B cell (primary cell): ENCODE measurements at regions not wholly inside any gene's neighbourhood (a gene's known extent, or its start where the extent isn't known, plus 50 kb on each side); places are given as distances from the start of the nearest gene placed in this dataset.

Source experiments
- ATAC-seq: fragments of 200-7000 bp; cut with Tn5 transposase; one replicate; pipeline ENCODE4 v1.10.0; 2021; ENCODE audit warnings: low read depth, mild to moderate bottlenecking, moderate number of reproducible peaks, moderate library complexity
- CTCF ChIA-PET: fragments of 350-600 bp; sonication (Branson Sonifier 250); formaldehyde crosslinking; loops from one replicate; lab custom pipeline; 2021; ENCODE audit warnings: antibody characterized with exemption, inconsistent platforms; lab: Charles Lee
- POLR2A ChIA-PET: fragments of 350-600 bp; sonication (Branson Sonifier 250); formaldehyde crosslinking; loops from one replicate; lab custom pipeline; 2021; ENCODE audit warnings: antibody characterized with exemption; lab: Charles Lee
- DNase-seq: peaks from one replicate; pipeline ENCODE4 v3.0.0; 2013
- H2AFZ ChIP-seq: 2 replicates; pipeline ENCODE4 v1.6.1; 2012; ENCODE audit warnings: mild to moderate bottlenecking, low read depth, low read length; ENCODE audit not compliant: insufficient read depth, poor library complexity, severe bottlenecking
- H3K27ac ChIP-seq, 2 donors: 1 replicate in 1 of 2; 2 replicates in 1 of 2; pipeline ENCODE4 v1.5.1; 2012 to 2013; ENCODE audit warnings: low read length in 2 of 2, mild to moderate bottlenecking in 2 of 2, moderate library complexity in 1 of 2
- H3K27me3 ChIP-seq, 4 experiments: fragments of 200-600 bp in 1 of 4; sonication (generic) in 1 of 4; replicated peaks in 1 of 4; 1 replicate in 2 of 4; 2 replicates in 2 of 4; pipeline versions ENCODE4 v1.6.1 to v1.7.0; 2013 to 2016; ENCODE audit warnings: low read length in 3 of 4, mild to moderate bottlenecking in 2 of 4, mixed read lengths in 1 of 4, moderate library complexity in 1 of 4; ENCODE audit not compliant: insufficient read depth in 4 of 4, control insufficient read depth in 3 of 4; ENCODE audit errors: control extremely low read depth in 1 of 4
- H3K36me3 ChIP-seq, 2 experiments: replicated peaks in 1 of 2; 1 replicate in 1 of 2; 2 replicates in 1 of 2; pipeline versions ENCODE4 v1.6.1 to v1.7.1; 2013; ENCODE audit warnings: low read length in 1 of 2; ENCODE audit not compliant: insufficient read depth in 2 of 2, control insufficient read depth in 1 of 2; ENCODE audit errors: control extremely low read depth in 1 of 2, extremely low read depth in 1 of 2
- H3K4me1 ChIP-seq, 2 donors: fragments of 200-600 bp in 1 of 2; sonication (generic) in 1 of 2; 1 replicate in 1 of 2; 2 replicates in 1 of 2; pipeline versions ENCODE4 v1.5.1 to v1.6.1; 2013 to 2017; ENCODE audit warnings: low read length in 2 of 2; ENCODE audit not compliant: control insufficient read depth in 2 of 2, insufficient read depth in 2 of 2
- H3K4me2 ChIP-seq: replicated peaks from 2 replicates; pipeline ENCODE3; 2012; ENCODE audit warnings: mild to moderate bottlenecking, low read depth, low read length; ENCODE audit not compliant: poor library complexity, severe bottlenecking
- H3K4me3 ChIP-seq, 5 experiments: fragments of 200-600 bp in 1 of 5; sonication (generic) in 1 of 5; 1 replicate in 3 of 5; 2 replicates in 2 of 5; pipeline versions ENCODE4 v1.5.1 to v1.7.0; 2011 to 2016; ENCODE audit warnings: low read length in 4 of 5, mild to moderate bottlenecking in 4 of 5, low read depth in 2 of 5, control low read depth in 1 of 5, moderate library complexity in 1 of 5; ENCODE audit not compliant: insufficient read depth in 1 of 5; ENCODE audit errors: control extremely low read depth in 1 of 5, extremely low read depth in 1 of 5
- H3K79me2 ChIP-seq: fragments of 200-600 bp; sonication (generic); one replicate; pipeline ENCODE4 v1.6.0; 2016; ENCODE audit warnings: low read length; ENCODE audit not compliant: control insufficient read depth, insufficient read depth
- H3K9ac ChIP-seq: fragments of 200-600 bp; sonication (generic); 2 replicates; pipeline ENCODE4 v1.6.1; 2017; ENCODE audit warnings: mild to moderate bottlenecking, low read length, moderate library complexity
- H3K9me3 ChIP-seq, 3 donors: one replicate each; pipeline versions ENCODE4 v1.6.1 to v1.7.1; 2013; ENCODE audit warnings: low read length in 2 of 3; ENCODE audit not compliant: control insufficient read depth in 2 of 3, insufficient read depth in 1 of 3; ENCODE audit errors: control extremely low read depth in 1 of 3
- H4K20me1 ChIP-seq: 2 replicates; pipeline ENCODE4 v1.6.0; 2012; ENCODE audit warnings: mild to moderate bottlenecking, low read length; ENCODE audit not compliant: insufficient read depth, control insufficient read depth, poor library complexity, severe bottlenecking
- H3K27ac Mint-ChIP-seq: one replicate; pipeline ENCODE4 v1.8.0; 2021; ENCODE audit warnings: mixed read lengths
- H3K27me3 Mint-ChIP-seq: one replicate; pipeline ENCODE4 v1.8.0; 2021; ENCODE audit warnings: mixed read lengths
- H3K4me1 Mint-ChIP-seq: one replicate; pipeline ENCODE4 v1.8.0; 2021; ENCODE audit warnings: mixed read lengths
- H3K4me3 Mint-ChIP-seq: one replicate; pipeline ENCODE4 v1.8.0; 2021; ENCODE audit warnings: mixed read lengths
- H3K9me3 Mint-ChIP-seq: one replicate; pipeline ENCODE4 v1.8.0; 2022; ENCODE audit warnings: mixed read lengths; ENCODE audit not compliant: insufficient read depth
- CTCF ChIP-seq: fragments of 200-600 bp; IDR thresholded peaks from one replicate; pipeline ENCODE4 v1.8.0; 2022; ENCODE audit warnings: antibody characterized with exemption, mild to moderate bottlenecking
- EZH2 ChIP-seq: IDR thresholded peaks from 2 replicates; pipeline ENCODE4 v1.6.1; 2012; ENCODE audit warnings: borderline replicate concordance, low read depth, mild to moderate bottlenecking, moderate library complexity, low read length; ENCODE audit not compliant: insufficient read depth, poor library complexity, severe bottlenecking
- whole genome bisulfite sequencing: methylation state at CpG from one replicate; pipeline ENCODE4 v1.1.5; 2013; ENCODE audit warnings: missing lambda C conversion rate; ENCODE audit not compliant: insufficient coverage; 5-methylcytosine and 5-hydroxymethylcytosine counted together
- intact Hi-C: fragments of 100-400 bp; cut with micrococcal nuclease; formaldehyde crosslinking; loops from one replicate; pipeline ENCODE4 v1.10.0; 2022

GRCh38 chr9:88313364-88314220, 74.7 kb upstream of the SPIN1 start:
- ATAC-seq (no peak), DNase-seq (no peak)
- Histone ChIP-seq H3K27me3 (no peaks in the 10 kb centered on the region), H3K9me3 (no peaks in the 10 kb centered on the region), H3K27ac (no peak overlapping the region), H3K36me3 (no peaks in the 10 kb centered on the region), H3K4me2 (no peak overlapping the region), H3K79me2 (no peaks in the 10 kb centered on the region), H3K9ac (no peak overlapping the region), H3K4me3 (no peak overlapping the region), H3K4me1 (no peaks in the 10 kb centered on the region), H2AFZ (no peak overlapping the region), H4K20me1 (no peaks in the 10 kb centered on the region)
- intact Hi-C loops = no loop called here
- CTCF ChIA-PET = no interaction called here
- Mint-ChIP-seq H3K4me3 (no peak overlapping the region), H3K27me3 (peaks cover 7% of the 10 kb centered on the region), H3K27ac (no peak overlapping the region), H3K4me1 (no peaks in the 10 kb centered on the region), H3K9me3 (no peaks in the 10 kb centered on the region)
- WGBS = 100% methylated on average over 2 of the region's 15 CpGs
- POLR2A ChIA-PET = no interaction called here
- TF ChIP-seq CTCF = no peak
- TF ChIP-seq EZH2 = no peak

GRCh38 chr9:88312517-88313103, 75.6 kb upstream of the SPIN1 start:
- Histone ChIP-seq H3K9ac (no peak overlapping the region), H3K4me2 (no peak overlapping the region), H4K20me1 (no peaks in the 10 kb centered on the region), H3K4me1 (no peaks in the 10 kb centered on the region), H3K27ac (no peak overlapping the region), H3K4me3 (no peak overlapping the region), H2AFZ (no peak overlapping the region), H3K79me2 (no peaks in the 10 kb centered on the region), H3K27me3 (no peaks in the 10 kb centered on the region), H3K36me3 (no peaks in the 10 kb centered on the region), H3K9me3 (no peaks in the 10 kb centered on the region)
- 69% methylated on average over 5 of the region's 13 CpGs for WGBS
- H3K4me1 Mint-ChIP-seq = no peaks in the 10 kb centered on the region
- CTCF ChIA-PET = no interaction called here
- ATAC-seq (no peak), DNase-seq (no peak)
- no peak overlapping the region for H3K4me3 Mint-ChIP-seq
- H3K27me3 Mint-ChIP-seq = peaks cover 12% of the 10 kb centered on the region
- H3K27ac Mint-ChIP-seq = no peak overlapping the region
- intact Hi-C loops = no loop called here
- no peak for TF ChIP-seq CTCF
- POLR2A ChIA-PET = no interaction called here
- no peaks in the 10 kb centered on the region for H3K9me3 Mint-ChIP-seq
